ENCODE measurements at regions not wholly inside any gene's neighbourhood (a gene's known extent, or its start where the extent isn't known, plus 50 kb on each side); places are given as distances from the start of the nearest gene placed in this dataset.

DNA sequence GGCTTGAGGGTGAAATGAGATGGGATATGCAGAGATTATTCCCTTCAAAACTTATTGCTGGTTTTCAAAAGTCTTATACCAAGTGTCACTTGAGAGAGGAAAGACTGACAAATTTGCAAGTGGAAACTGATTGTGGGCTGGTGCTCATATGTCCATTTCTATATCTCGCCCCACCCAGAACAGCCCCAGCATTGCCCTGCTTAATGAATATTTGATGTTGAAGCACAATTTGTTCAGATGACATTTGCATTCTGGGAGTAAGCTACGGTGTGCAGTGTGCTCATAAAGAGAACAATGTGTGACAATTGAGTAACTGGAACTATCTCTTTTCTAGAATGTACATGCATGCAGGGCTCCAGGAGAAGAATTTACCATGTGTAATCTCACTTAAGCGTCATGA is 223.5 kb upstream of the TRPC5 start:
- TF ChIP-seq, protein P1, sequence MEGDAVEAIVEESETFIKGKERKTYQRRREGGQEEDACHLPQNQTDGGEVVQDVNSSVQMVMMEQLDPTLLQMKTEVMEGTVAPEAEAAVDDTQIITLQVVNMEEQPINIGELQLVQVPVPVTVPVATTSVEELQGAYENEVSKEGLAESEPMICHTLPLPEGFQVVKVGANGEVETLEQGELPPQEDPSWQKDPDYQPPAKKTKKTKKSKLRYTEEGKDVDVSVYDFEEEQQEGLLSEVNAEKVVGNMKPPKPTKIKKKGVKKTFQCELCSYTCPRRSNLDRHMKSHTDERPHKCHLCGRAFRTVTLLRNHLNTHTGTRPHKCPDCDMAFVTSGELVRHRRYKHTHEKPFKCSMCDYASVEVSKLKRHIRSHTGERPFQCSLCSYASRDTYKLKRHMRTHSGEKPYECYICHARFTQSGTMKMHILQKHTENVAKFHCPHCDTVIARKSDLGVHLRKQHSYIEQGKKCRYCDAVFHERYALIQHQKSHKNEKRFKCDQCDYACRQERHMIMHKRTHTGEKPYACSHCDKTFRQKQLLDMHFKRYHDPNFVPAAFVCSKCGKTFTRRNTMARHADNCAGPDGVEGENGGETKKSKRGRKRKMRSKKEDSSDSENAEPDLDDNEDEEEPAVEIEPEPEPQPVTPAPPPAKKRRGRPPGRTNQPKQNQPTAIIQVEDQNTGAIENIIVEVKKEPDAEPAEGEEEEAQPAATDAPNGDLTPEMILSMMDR (IDR thresholded peaks at IDR 0.05; ENCODE audit: control extremely low read depth in 1 of 3, insufficient read depth in 1 of 3, low read depth in 1 of 3, low read length in 3 of 3), result no peak
- TF ChIP-seq TBP (IDR thresholded peaks at IDR 0.05; ENCODE audit: low read depth, low read length) (no peak), POLR2A (IDR thresholded peaks at IDR 0.05; ENCODE audit: control extremely low read depth in 1 of 2, low read depth in 2 of 2, low read length in 2 of 2) (no peak), SIN3A (conservative IDR thresholded peaks at IDR 0.05 in 1 of 2, IDR thresholded peaks at IDR 0.05 in 1 of 2; ENCODE audit: low read depth in 1 of 2, low read length in 2 of 2) (no peak), SAP30 (IDR thresholded peaks at IDR 0.05; ENCODE audit: insufficient read depth, insufficient replicate concordance, low read length) (no peak), BCL11A (IDR thresholded peaks at IDR 0.05; ENCODE audit: low read depth in 2 of 2, low read length in 2 of 2) (no peak), BACH1 (IDR thresholded peaks at IDR 0.05; ENCODE audit: low read length) (no peak), EZH2 (IDR thresholded peaks at IDR 0.05; ENCODE audit: low read depth, low read length, severe bottlenecking) (no peak), CHD2 (IDR thresholded peaks at IDR 0.05; ENCODE audit: low read length) (no peak), CBX8 (IDR thresholded peaks at IDR 0.05; ENCODE audit: borderline replicate concordance, low read depth, low read length) (no peak), SP1 (IDR thresholded peaks at IDR 0.05; ENCODE audit: low read depth, low read length) (no peak), YY1 (IDR thresholded peaks at IDR 0.05; ENCODE audit: low read depth, low read length) (no peak), RAD21 (IDR thresholded peaks at IDR 0.05 in 1 of 2, conservative IDR thresholded peaks at IDR 0.05 in 1 of 2; ENCODE audit: low read depth in 2 of 2, low read length in 2 of 2) (no peak)
- TF ChIP-seq, protein P2, sequence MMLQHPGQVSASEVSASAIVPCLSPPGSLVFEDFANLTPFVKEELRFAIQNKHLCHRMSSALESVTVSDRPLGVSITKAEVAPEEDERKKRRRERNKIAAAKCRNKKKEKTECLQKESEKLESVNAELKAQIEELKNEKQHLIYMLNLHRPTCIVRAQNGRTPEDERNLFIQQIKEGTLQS (IDR thresholded peaks at IDR 0.05; ENCODE audit: insufficient read depth, low read depth, low read length), result no peak
